CD4-positive, CD25-positive, alpha-beta regulatory T cell (primary cell): ENCODE measurements at regions not wholly inside any gene's neighbourhood (a gene's known extent, or its start where the extent isn't known, plus 50 kb on each side); places are given as distances from the start of the nearest gene placed in this dataset.
A peak's percentile ranks its signal among the peaks of the same experiment; 100 is the strongest.

Experiments
- ATAC-seq, 2 donors: fragments of 150-1000 bp; cut with Tn5 transposase; one replicate each; pipeline ENCODE4 v1.10.0; 2021; ENCODE audit warnings: low read depth in 2 of 2, moderate number of reproducible peaks in 2 of 2, moderate library complexity in 1 of 2
- DNase-seq, 3 donors: peaks; one replicate each; pipeline versions ENCODE4 v3.0.0 to v3.0.0-alpha.2; 2012 to 2022; ENCODE audit warnings: mixed read lengths in 1 of 3
- H3K27ac ChIP-seq: one replicate; pipeline ENCODE4 v1.7.0; 2013; ENCODE audit warnings: mild to moderate bottlenecking, low read length; ENCODE audit not compliant: insufficient read depth, poor library complexity, severe bottlenecking
- H3K27me3 ChIP-seq: one replicate; pipeline ENCODE4 v1.7.0; 2013; ENCODE audit warnings: low read length; ENCODE audit not compliant: control insufficient read depth, insufficient read depth
- H3K36me3 ChIP-seq: one replicate; pipeline ENCODE4 v1.7.0; 2013; ENCODE audit warnings: mild to moderate bottlenecking, low read length, moderate library complexity; ENCODE audit not compliant: control insufficient read depth, insufficient read depth
- H3K4me1 ChIP-seq: 2 replicates; pipeline ENCODE4 v1.7.0; 2013; ENCODE audit warnings: mild to moderate bottlenecking, low read length; ENCODE audit not compliant: insufficient read depth, control insufficient read depth, poor library complexity, severe bottlenecking
- H3K4me3 ChIP-seq: one replicate; pipeline ENCODE4 v1.7.0; 2013; ENCODE audit warnings: low read depth, mild to moderate bottlenecking, low read length, moderate library complexity
- H3K9me3 ChIP-seq, 2 experiments: 1 replicate in 1 of 2; 2 replicates in 1 of 2; pipeline ENCODE4 v1.7.0; 2013; ENCODE audit warnings: low read length in 2 of 2, mild to moderate bottlenecking in 1 of 2, moderate library complexity in 1 of 2; ENCODE audit not compliant: control insufficient read depth in 2 of 2
- H3K27ac Mint-ChIP-seq, 3 donors: one replicate each; pipeline ENCODE4 v1.8.0; 2020 to 2022; ENCODE audit warnings: mild to moderate bottlenecking in 3 of 3, mixed read lengths in 3 of 3, moderate library complexity in 2 of 3
- H3K27me3 Mint-ChIP-seq: one replicate; pipeline ENCODE4 v1.8.0; 2022; ENCODE audit warnings: mild to moderate bottlenecking, mixed read lengths
- H3K36me3 Mint-ChIP-seq: one replicate; pipeline ENCODE4 v1.8.0; 2020; ENCODE audit warnings: mixed read lengths
- H3K4me1 Mint-ChIP-seq, 4 donors: one replicate each; pipeline ENCODE4 v1.8.0; 2020 to 2022; ENCODE audit warnings: mixed read lengths in 4 of 4, mild to moderate bottlenecking in 1 of 4
- H3K4me3 Mint-ChIP-seq, 4 donors: one replicate each; pipeline ENCODE4 v1.8.0; 2020 to 2022; ENCODE audit warnings: mild to moderate bottlenecking in 4 of 4, mixed read lengths in 4 of 4, moderate library complexity in 3 of 4
- H3K9me3 Mint-ChIP-seq, 7 donors: one replicate each; pipeline ENCODE4 v1.8.0; 2020 to 2022; ENCODE audit warnings: mixed read lengths in 7 of 7, mild to moderate bottlenecking in 3 of 7, moderate library complexity in 2 of 7

DNA sequence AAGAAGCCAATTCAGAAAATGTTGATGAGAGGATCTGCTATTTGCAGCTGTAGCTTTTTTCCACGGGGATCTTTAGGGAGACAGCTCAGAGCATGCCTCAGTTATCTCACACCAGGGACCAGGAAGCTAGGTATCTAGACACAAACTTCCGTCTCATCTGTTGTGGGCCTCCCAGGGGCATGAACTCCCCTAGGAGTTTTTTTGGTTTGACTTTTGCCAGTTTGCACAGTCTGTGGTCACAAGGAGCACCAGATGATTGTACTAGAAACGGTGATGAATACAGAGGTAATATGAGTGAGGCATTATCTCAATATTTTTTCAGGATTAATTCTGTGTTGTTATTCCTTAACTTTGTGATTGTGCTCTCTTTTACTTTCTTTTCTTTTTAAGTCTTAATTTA lies 533.2 kb upstream of the SEMA6A start:
- ATAC-seq = no peak
- Histone ChIP-seq H3K4me1 (no peaks in the 10 kb centered on the region), H3K9me3 (no peaks in the 10 kb centered on the region), H3K27ac (no peak overlapping the region), H3K27me3 (no peaks in the 10 kb centered on the region), H3K36me3 (no peaks in the 10 kb centered on the region), H3K4me3 (no peak overlapping the region)
- Mint-ChIP-seq H3K36me3 (no peaks in the 10 kb centered on the region), H3K4me1 (no peaks in the 10 kb centered on the region), H3K27ac (no peak overlapping the region), H3K9me3 (peaks cover 0 to 16% (median 7%) of the 10 kb centered on the region in 7 donors), H3K27me3 (no peaks in the 10 kb centered on the region), H3K4me3 (no peak overlapping the region)
- no peak for DNase-seq

DNA sequence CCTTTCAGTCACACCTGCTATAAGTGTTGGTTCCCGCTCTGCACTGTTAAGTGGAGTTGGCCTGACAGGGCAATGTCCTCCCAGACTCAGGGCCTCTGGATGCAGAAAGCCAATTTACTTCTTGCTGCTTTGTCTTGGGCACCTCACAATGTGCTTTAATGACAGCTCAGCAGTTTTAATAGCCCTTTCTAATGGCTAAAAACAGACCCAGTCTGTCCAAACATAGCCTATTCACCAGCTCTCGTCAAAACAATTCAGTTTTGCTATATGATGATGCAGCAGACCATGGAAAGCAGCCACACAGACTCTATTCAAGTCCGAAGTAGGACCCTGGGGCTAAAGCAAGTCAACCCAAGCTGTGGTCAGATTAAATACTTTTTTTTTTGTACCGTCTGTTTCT lies 529.1 kb upstream of the SEMA6A start:
- peaks cover 0 to 16% (median 2%) of the 10 kb centered on the region in 7 donors for H3K9me3 Mint-ChIP-seq
- Histone ChIP-seq H3K9me3 (no peaks in the 10 kb centered on the region), H3K4me3 (no peak overlapping the region), H3K36me3 (no peaks in the 10 kb centered on the region), H3K4me1 (no peaks in the 10 kb centered on the region), H3K27ac (no peak overlapping the region), H3K27me3 (no peaks in the 10 kb centered on the region)
- no peak for ATAC-seq
- DNase-seq = no peak
- no peak overlapping the region for H3K27ac Mint-ChIP-seq
- H3K4me3 Mint-ChIP-seq = no peak overlapping the region
- H3K27me3 Mint-ChIP-seq = no peaks in the 10 kb centered on the region
- H3K36me3 Mint-ChIP-seq = no peaks in the 10 kb centered on the region
- H3K4me1 Mint-ChIP-seq = no peaks in the 10 kb centered on the region

DNA sequence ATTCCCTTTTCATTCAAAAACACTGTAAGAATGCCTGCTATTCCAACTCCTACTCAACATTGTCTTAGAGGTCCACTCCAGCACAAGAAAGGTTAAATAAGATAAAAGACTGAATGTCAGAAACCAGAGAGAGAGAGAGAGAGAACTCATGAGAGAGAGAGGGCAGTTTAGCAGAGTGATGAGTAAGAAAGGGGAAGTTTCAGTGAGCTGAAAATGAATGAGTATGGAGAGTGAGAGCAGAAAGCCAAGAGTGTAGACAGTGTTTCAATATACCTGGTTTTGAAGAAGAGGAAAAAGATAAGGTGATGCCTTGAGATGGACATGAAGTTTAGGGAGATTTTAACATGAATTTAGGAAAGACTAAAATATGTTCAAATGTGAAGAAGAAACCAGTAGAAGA lies 528.0 kb upstream of the SEMA6A start:
- no peak overlapping the region for H3K4me3 Mint-ChIP-seq
- ATAC-seq = no peak

DNA sequence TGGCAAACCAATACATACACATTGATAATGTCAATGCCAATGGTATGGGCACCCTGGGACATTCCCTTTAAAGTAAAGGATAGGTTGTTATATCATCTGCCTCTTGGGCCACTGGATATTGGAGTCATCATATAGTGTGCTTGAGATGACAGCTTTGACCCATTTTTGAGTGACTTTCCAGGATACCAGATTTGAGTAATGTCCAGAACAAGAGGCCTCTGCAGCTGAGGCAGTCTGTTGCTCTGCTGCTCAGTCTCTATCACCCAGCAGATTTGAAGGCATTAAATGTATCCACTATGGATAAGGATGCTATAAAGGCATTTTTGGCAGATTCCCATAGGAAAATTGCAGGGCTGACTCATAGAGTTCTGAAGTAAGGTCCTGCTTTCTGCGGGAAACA lies 525.6 kb upstream of the SEMA6A start:
- no peaks in the 10 kb centered on the region for H3K36me3 Mint-ChIP-seq
- H3K4me1 ChIP-seq = no peaks in the 10 kb centered on the region
- no peak overlapping the region for H3K27ac ChIP-seq
- no peak overlapping the region for H3K4me3 Mint-ChIP-seq
- no peaks in the 10 kb centered on the region for H3K9me3 ChIP-seq
- no peak overlapping the region for H3K4me3 ChIP-seq
- H3K9me3 Mint-ChIP-seq = peaks cover 0 to 9% (median 2%) of the 10 kb centered on the region in 7 donors
- no peaks in the 10 kb centered on the region for H3K4me1 Mint-ChIP-seq
- H3K36me3 ChIP-seq = no peaks in the 10 kb centered on the region
- H3K27me3 ChIP-seq = no peaks in the 10 kb centered on the region
- DNase-seq = no peak
- H3K27me3 Mint-ChIP-seq = no peaks in the 10 kb centered on the region
- H3K27ac Mint-ChIP-seq = no peak overlapping the region
- no peak for ATAC-seq

More for the DNA sequence above, 528.0 kb upstream of the SEMA6A start:
- H3K4me3 ChIP-seq = no peak overlapping the region
- no peaks in the 10 kb centered on the region for H3K36me3 ChIP-seq
- no peaks in the 10 kb centered on the region for H3K36me3 Mint-ChIP-seq
- no peak for DNase-seq
- H3K27me3 Mint-ChIP-seq = no peaks in the 10 kb centered on the region
- no peak overlapping the region for H3K27ac ChIP-seq
- H3K9me3 Mint-ChIP-seq = peaks cover 0 to 15% (median 2%) of the 10 kb centered on the region in 7 donors
- H3K4me1 Mint-ChIP-seq = no peaks in the 10 kb centered on the region
- no peaks in the 10 kb centered on the region for H3K9me3 ChIP-seq
- H3K27me3 ChIP-seq = no peaks in the 10 kb centered on the region
- no peaks in the 10 kb centered on the region for H3K4me1 ChIP-seq
- H3K27ac Mint-ChIP-seq = peak overlapping the region in 1 of 3 donors; percentile 45

DNA sequence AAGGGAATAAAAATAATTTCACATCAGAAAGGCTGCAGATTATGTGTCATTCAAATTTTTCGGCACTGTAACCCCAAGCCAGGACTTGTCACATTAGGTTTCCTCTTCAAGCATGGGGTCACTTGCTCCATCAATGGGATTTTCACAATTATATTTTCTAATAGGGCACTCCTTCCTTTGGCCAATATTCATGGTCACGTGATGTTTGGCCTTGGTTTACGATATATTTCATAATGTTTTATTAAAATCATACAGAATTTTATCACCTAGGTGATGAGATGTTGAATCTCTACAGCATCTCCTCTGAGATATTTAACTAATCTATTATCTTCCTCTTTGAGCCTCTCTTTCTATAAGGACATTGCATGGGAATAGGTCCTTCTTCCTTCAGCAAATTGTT lies 523.5 kb upstream of the SEMA6A start:
- Histone ChIP-seq H3K4me1 (no peaks in the 10 kb centered on the region), H3K4me3 (no peak overlapping the region), H3K9me3 (no peaks in the 10 kb centered on the region), H3K27me3 (no peaks in the 10 kb centered on the region), H3K27ac (no peak overlapping the region), H3K36me3 (no peaks in the 10 kb centered on the region)
- no peak for DNase-seq
- Mint-ChIP-seq H3K36me3 (no peaks in the 10 kb centered on the region), H3K4me3 (no peak overlapping the region), H3K4me1 (peaks cover 0 to 2% (median 0%) of the 10 kb centered on the region in 4 donors), H3K27me3 (no peaks in the 10 kb centered on the region), H3K9me3 (peaks cover 0 to 12% (median 6%) of the 10 kb centered on the region in 7 donors), H3K27ac (no peak overlapping the region)
- no peak for ATAC-seq

DNA sequence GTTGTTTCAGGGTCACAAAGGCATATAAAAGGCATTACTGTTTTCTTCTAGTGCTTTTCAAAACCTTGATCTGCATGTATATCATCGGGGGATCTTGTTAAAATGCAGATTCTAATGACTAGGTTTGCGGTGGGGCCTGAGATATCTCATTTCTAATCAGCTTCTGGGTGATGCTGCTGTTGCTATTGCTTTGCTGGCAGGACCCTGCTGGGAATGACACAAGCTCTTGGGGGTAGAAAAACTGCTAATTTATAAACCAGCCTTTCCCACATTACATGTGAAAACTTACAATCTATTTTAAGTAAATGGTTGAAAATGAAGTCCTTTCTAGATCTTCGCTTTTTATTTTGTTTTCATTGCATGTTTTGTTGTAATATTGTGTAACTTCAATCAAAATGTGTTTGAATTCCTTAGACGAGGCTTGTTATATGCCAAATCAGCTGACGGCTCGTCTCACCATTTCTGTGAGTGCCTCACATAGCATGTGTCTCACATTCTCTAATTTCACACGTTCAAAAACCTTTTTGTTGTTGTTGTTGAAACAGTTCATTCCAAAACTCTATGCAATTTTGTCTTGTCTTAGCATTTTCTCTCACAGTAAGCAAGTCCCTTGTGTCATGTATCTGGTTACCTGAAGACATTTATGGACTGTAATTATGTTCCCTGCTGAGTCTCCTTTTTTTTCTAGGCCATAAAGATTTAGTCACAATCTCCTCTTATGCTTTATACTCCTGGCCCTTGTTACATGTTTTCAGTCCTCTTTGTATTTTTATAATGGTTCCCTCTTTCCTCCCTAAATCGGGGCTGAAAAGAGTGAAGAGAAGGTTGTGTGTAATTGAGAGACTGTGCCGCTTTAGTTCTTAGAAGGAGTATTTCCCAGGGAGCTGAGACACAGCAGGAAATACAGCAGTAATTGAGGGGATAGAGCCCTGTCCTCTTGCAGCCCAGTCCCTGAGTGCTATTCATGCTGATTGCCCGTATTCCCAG lies 521.0 kb upstream of the SEMA6A start:
- no peak overlapping the region for H3K27ac ChIP-seq
- peaks cover 0 to 9% (median 6%) of the 10 kb centered on the region in 7 donors for H3K9me3 Mint-ChIP-seq
- no peak overlapping the region for H3K27ac Mint-ChIP-seq
- DNase-seq (no peak), ATAC-seq (no peak)
- no peak overlapping the region for H3K4me3 Mint-ChIP-seq
- no peaks in the 10 kb centered on the region for H3K9me3 ChIP-seq
- H3K4me1 Mint-ChIP-seq = peaks cover 0 to 2% (median 0%) of the 10 kb centered on the region in 4 donors
- H3K4me3 ChIP-seq = no peak overlapping the region
- no peaks in the 10 kb centered on the region for H3K4me1 ChIP-seq
- H3K27me3 Mint-ChIP-seq = no peaks in the 10 kb centered on the region
- H3K27me3 ChIP-seq = no peaks in the 10 kb centered on the region
- no peaks in the 10 kb centered on the region for H3K36me3 Mint-ChIP-seq
- no peaks in the 10 kb centered on the region for H3K36me3 ChIP-seq

DNA sequence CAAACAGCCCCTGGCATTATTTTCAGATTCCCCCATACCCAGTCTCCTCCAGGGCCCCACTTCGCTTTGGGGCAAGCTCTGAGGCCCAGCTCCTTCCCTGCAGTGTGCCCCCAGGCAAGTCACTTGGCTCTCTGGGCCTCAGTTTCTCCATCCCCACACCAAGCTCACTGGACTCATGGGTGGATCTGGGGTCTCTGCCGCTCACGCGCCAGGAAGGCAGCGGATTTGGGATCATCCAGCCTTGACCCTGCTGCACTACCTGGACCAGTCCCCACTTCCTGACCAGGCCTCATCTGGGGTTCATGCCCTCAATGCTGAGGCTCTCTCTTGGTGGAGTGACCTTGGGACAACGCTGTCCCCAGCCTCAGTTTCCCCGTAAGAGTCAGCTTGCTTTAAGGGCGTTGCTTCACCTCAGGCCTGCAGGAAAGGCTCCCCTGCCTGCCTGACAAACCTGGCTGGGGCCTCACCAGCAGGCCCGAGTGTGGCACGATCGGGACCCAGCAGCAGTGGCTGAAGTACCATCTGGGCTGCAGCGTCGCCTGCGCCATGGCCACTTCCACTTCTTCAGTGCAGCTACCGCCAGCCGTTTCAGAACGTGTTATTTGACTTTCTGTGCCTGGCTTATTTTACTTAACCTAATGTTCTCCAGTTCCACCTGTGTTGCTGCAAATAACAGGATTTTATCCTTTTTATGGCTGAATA lies 519.6 kb upstream of the SEMA6A start:
- Histone ChIP-seq H3K9me3 (no peaks in the 10 kb centered on the region), H3K27ac (no peak overlapping the region), H3K4me3 (no peak overlapping the region), H3K36me3 (no peaks in the 10 kb centered on the region), H3K27me3 (no peaks in the 10 kb centered on the region), H3K4me1 (no peaks in the 10 kb centered on the region)
- Mint-ChIP-seq H3K4me1 (peaks cover 0 to 2% (median 0%) of the 10 kb centered on the region in 4 donors), H3K27ac (no peak overlapping the region), H3K4me3 (no peak overlapping the region), H3K9me3 (peaks cover 0 to 8% (median 5%) of the 10 kb centered on the region in 7 donors), H3K36me3 (no peaks in the 10 kb centered on the region), H3K27me3 (no peaks in the 10 kb centered on the region)
- ATAC-seq (no peak), DNase-seq (no peak)
